ENCODE measurements at regions not wholly inside any gene's neighbourhood (a gene's known extent, or its start where the extent isn't known, plus 50 kb on each side); places are given as distances from the start of the nearest gene placed in this dataset.
"Not testable (repeated sequence)": the region's sequence is repeated elsewhere in the genome, so short reads cannot be mapped to it uniquely, and the experiment has no call there.

DNA sequence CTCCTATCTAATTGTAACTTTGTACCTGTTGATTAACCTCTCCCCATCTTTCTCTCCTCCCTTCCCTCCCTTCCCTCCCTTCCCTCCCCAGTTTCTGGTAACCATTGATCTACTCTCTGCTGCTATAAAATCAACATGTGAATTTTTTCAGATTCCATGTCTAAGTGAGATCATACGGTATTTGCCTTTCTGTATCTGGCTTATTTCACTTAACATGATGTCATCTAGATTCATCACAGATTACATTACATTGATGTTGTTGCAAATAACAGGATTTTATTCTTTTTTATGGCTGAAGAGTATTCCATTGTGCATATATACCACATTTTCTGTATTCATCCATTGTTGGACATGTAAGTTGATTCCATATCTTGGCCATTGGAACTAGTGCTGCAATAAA lies 68.0 kb upstream of the FBXO33 start:
- no peak for FAIRE-seq

DNA sequence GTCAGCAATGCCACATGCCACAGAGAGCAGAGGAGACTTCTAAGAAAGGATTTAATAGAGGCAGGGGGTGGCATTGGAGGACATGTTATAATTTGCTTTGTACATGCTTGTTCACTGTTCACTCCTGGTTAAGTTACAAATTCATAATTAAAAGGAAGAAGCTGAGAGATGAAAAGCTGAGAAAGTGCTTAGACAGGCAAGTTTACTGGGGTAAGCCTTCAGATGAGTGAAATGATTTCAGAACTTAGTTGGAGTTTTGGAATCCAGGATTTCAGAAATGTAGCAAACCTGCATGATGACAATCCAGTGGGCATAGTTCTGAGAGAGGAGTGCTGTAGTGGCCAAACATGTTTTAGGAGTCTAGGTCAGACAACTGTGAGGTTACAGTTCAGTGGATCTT lies 67.3 kb upstream of the FBXO33 start:
- no peak for FAIRE-seq
- no peak for DNase-seq (ENCODE audit: low spot score)

More for the DNA sequence above, 68.0 kb upstream of the FBXO33 start:
- DNase-seq (ENCODE audit: low spot score) = no peak

DNA sequence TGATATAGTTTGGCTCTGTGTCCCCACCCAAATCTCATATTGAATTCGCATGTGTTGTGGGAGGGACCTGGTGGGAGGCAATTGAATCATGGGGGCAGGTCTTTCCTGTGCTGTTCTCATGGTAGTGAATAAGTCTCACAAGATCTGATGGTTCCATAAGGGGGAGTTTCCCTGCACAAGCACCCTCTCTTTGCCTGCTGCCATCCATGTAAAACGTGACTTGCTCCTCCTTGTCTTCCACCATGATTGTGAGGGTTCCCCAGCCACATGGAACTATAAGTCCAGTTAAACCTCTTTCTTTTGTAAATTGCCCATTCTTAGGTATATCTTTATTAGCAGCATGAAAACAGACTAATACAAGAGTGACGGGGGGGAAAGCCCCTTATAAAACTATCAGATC lies 65.4 kb upstream of the FBXO33 start:
- FAIRE-seq; DNase-seq (ENCODE audit: low spot score): not testable (repeated sequence)

DNA sequence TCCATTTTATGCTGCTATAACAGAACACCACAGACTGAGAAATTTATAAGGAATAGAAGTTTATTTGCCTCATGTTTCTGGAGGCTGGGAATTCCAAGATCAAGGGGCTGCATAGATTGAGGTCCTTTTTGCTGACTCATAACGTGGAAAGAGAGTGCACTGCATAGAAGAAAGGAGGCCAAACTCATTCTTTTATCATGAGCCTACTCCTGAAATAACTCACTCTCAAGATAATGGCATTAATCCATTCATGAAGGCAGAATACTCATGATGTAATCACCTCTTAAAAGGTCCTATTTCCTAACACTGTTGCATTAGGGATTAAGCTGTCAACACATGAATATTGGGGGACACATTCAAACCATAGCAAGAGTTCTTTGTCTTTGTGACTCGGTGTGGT lies 60.0 kb upstream of the FBXO33 start:
- peak; percentile 70 for DNase-seq (ENCODE audit: low spot score)
- FAIRE-seq = no peak

DNA sequence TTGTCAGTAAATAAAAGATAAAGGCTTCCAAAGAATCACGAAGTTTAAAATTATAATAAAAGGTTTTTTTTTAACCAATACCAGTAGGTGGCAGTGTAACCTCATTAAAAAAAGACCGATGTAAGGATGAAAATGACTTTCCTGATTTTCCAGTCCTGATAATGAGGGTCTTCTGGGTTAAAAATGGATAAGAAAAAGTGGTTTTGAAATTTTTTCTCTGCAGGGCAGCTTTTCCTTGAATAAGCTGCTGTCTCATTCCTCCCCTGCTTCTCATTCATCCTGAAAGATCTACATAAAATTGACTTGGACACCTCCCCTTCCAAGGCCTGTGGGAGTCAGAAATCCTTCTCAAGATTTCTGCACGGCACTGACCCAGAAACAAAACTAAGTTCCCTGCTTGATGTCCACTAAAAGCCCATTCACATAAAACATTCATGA lies 58.9 kb upstream of the FBXO33 start:
- FAIRE-seq = peak; percentile 57
- DNase-seq (ENCODE audit: low spot score) = peak; percentile 10

DNA sequence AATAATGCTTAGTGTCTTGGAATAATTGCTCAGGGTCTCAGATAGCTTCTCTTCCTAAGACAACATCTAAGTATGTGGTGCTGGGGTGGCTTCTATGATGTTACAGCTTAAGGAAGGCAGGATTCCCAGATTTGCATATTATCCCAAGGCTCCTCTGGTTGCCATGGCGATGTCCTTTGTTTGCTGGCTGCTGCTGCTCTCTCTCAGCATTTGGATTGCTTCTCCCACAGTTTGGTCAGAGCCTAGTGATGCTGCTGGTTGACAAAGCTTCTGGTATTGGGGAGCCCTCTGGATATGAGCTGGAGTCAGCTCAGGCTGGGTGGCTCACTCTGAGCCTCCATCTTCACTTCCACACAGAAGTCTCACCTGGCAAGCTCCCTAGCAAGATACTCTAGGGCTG lies 56.4 kb upstream of the FBXO33 start:
- no peak for DNase-seq (ENCODE audit: low spot score)
- FAIRE-seq = no peak

DNA sequence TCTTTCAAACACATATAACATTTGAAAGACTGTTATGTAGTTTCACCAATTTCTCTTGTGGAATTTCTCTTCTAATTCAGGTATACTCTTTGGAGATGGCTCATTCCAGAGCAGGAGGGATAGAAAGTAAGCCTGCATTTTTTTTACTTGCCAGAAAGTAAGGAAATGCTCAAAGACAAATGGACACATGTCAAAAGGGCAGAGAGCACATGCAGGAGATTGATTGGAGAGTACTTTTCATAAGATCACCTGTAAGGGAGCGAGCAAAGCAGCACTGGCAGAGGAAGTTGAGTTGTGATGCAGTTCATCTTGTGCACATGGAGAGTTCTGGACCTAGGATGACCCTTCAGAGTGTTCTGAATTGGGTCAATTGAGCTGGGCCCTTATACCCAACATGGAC lies 51.4 kb upstream of the FBXO33 start:
- DNase-seq (ENCODE audit: low spot score) (no peak), FAIRE-seq (no peak)

All from RCC 7860 (cell line).